ENCODE measurements at regions not wholly inside any gene's neighbourhood (a gene's known extent, or its start where the extent isn't known, plus 50 kb on each side); places are given as distances from the start of the nearest gene placed in this dataset.

- H3K9ac ChIP-seq (ENCODE audit: insufficient read depth, low read depth, low read length) = no peak overlapping the region
- H3K9me3 ChIP-seq (ENCODE audit: low read length) = peaks cover 68% of the 10 kb centered on the region
- BruUV-seq (replicated peaks) = no TSS peak
- ATAC-seq (no peak), FAIRE-seq (no peak), DNase-seq (ENCODE audit: low spot score) (no peak)
- WGBS (ENCODE audit: low lambda C conversion rate) = 40% methylated on average over 3 of the region's 3 CpGs
- no peaks in the 10 kb centered on the region for H3K4me1 ChIP-seq (ENCODE audit: insufficient read depth, low read length)
- no peak for TF ChIP-seq HMGXB3 (CRISPR knock-in tag; IDR thresholded peaks at IDR 0.05; ENCODE audit: borderline replicate concordance)
- TF ChIP-seq DBP (CRISPR knock-in tag; IDR thresholded peaks at IDR 0.05; ENCODE audit: not compliant biosample characterization) = no peak
- TF ChIP-seq CBX5 (CRISPR knock-in tag; IDR thresholded peaks at IDR 0.05; ENCODE audit: borderline replicate concordance) = no peak
- TF ChIP-seq ZNF670 (CRISPR knock-in tag; IDR thresholded peaks at IDR 0.05; ENCODE audit: borderline replicate concordance) = no peak
- TF ChIP-seq EP300 (IDR thresholded peaks at IDR 0.05; ENCODE audit: low read depth in 2 of 2, low read length in 2 of 2) = no peak
- TF ChIP-seq EP300 (CRISPR knock-in tag; IDR thresholded peaks at IDR 0.05; ENCODE audit: borderline replicate concordance) = no peak
- TF ChIP-seq NKX3-1 (CRISPR knock-in tag; IDR thresholded peaks at IDR 0.05) = no peak
- TF ChIP-seq ELF3 (CRISPR knock-in tag; IDR thresholded peaks at IDR 0.05) = no peak
- no peak for TF ChIP-seq PTBP1 (IDR thresholded peaks at IDR 0.05; ENCODE audit: low read depth, low read length, poor library complexity, severe bottlenecking)
- TF ChIP-seq ZNF572 (CRISPR knock-in tag; IDR thresholded peaks at IDR 0.05) = no peak
- TF ChIP-seq NR1H2 (CRISPR knock-in tag; IDR thresholded peaks at IDR 0.05; ENCODE audit: borderline replicate concordance, low read depth) = no peak
- no peak for TF ChIP-seq AFF4 (CRISPR knock-in tag; IDR thresholded peaks at IDR 0.05)
- TF ChIP-seq ZNF143 (CRISPR knock-in tag; IDR thresholded peaks at IDR 0.05) = no peak
- no peak for TF ChIP-seq U2AF2 (IDR thresholded peaks at IDR 0.05; ENCODE audit: low read depth, low read length)
- no peak for TF ChIP-seq ZNF678 (CRISPR knock-in tag; IDR thresholded peaks at IDR 0.05)
- no peak for TF ChIP-seq ZNF598 (CRISPR knock-in tag; IDR thresholded peaks at IDR 0.05; ENCODE audit: borderline replicate concordance)
- H3K27me3 ChIP-seq (ENCODE audit: control insufficient read depth in 1 of 2, insufficient read depth in 2 of 2, low read length in 2 of 2) = no peaks in the 10 kb centered on the region
- H4K20me1 ChIP-seq (ENCODE audit: insufficient read depth, low read length) = no peaks in the 10 kb centered on the region
- H3K4me2 ChIP-seq (ENCODE audit: low read depth, low read length) = no peak overlapping the region
- H3K79me2 ChIP-seq (ENCODE audit: insufficient read depth, low read length) = no peaks in the 10 kb centered on the region
- H3K27ac ChIP-seq (ENCODE audit: extremely low read length, insufficient read depth, low read length) = no peak overlapping the region
- no peaks in the 10 kb centered on the region for H3K36me3 ChIP-seq (replicated peaks in 1 of 2; ENCODE audit: control insufficient read depth in 1 of 2, insufficient read depth in 2 of 2, low read length in 2 of 2)
- intact Hi-C loops (cut with micrococcal nuclease; ENCODE audit: unreplicated experiment) (no loop called here), in situ Hi-C loops (cut with HindIII; ENCODE audit: extremely low pct_ligation_motif_present, low pct_unique_long_range_greater_than_20kb) (no loop called here)
- no peak overlapping the region for H2AFZ ChIP-seq (ENCODE audit: low read length)
- POLR2A ChIA-PET = no interaction called here
- H3K4me3 ChIP-seq (replicated peaks in 1 of 3; ENCODE audit: insufficient read depth in 1 of 3, low read depth in 2 of 3, low read length in 3 of 3) = no peak overlapping the region
- CTCF ChIA-PET (ENCODE audit: low intra/inter-chr PET ratio, low total read pairs) = no interaction called here
Measured at GRCh38 chr15:46997501-46997900, 719.8 kb upstream of the SEMA6D start.
